ENCODE measurements at regions not wholly inside any gene's neighbourhood (a gene's known extent, or its start where the extent isn't known, plus 50 kb on each side); places are given as distances from the start of the nearest gene placed in this dataset.

DNA sequence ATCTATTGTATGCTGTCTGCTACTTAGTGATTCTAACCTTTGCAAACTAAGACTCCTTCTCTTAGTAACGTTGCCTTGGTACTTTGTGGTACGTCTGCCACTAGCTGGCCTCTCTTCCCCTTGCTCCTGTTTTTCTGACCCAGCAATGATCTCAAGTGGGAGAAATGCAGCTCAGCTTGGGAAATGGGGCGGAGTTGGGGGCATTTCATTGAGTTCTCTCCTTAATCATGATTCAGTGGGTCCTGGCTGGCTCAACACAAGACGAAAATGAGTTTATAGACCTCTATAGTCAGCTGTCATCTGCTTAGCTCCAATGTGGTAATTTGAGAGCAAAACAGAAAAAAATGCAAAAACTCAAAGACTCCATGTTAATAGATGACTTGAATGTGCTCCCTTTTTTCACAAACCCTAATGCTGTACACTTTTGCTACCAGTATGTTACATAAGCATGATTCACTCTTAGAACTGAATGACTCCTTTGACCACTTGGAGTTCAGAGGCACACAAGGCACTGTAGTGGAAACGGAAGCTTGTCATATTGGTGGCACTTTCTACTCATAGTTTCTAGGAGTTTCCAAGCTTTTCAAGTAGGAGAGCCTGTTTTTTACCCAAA lies 55.3 kb upstream of the SOX4 start:
- H3K27me3 ChIP-seq (ENCODE audit: insufficient read depth, low read length, poor library complexity): no peaks in the 10 kb centered on the region
- H3K27ac ChIP-seq (ENCODE audit: low read length): no peak overlapping the region
- TF ChIP-seq CTCF (IDR thresholded peaks at IDR 0.05; ENCODE audit: borderline replicate concordance, extremely low read depth, low read length, poor library complexity, severe bottlenecking) (no peak), EZH2 (IDR thresholded peaks at IDR 0.05; ENCODE audit: borderline replicate concordance, low read depth, low read length, severe bottlenecking) (no peak)
- no peaks in the 10 kb centered on the region for H3K79me2 ChIP-seq (ENCODE audit: insufficient read depth, low read length)
- H3K36me3 ChIP-seq (ENCODE audit: insufficient read depth, low read length): no peaks in the 10 kb centered on the region
- DNase-seq (no peak), ATAC-seq (ENCODE audit: insufficient read depth, low read depth) (no peak)
- H3K9ac ChIP-seq (ENCODE audit: low read depth, low read length): no peak overlapping the region
- H3K4me1 ChIP-seq (ENCODE audit: insufficient read depth, low read length): no peaks in the 10 kb centered on the region
- no peaks in the 10 kb centered on the region for H4K20me1 ChIP-seq (ENCODE audit: insufficient read depth, low read length)
- no peak overlapping the region for H3K4me2 ChIP-seq (ENCODE audit: insufficient read depth, low read length)
- no peaks in the 10 kb centered on the region for H3K9me3 ChIP-seq (ENCODE audit: insufficient read depth, low read length, severe bottlenecking)
- H2AFZ ChIP-seq (ENCODE audit: low read depth, low read length): no peak overlapping the region
- no peak overlapping the region for H3K4me3 ChIP-seq (ENCODE audit: low read depth in 1 of 2, low read length in 2 of 2)

DNA sequence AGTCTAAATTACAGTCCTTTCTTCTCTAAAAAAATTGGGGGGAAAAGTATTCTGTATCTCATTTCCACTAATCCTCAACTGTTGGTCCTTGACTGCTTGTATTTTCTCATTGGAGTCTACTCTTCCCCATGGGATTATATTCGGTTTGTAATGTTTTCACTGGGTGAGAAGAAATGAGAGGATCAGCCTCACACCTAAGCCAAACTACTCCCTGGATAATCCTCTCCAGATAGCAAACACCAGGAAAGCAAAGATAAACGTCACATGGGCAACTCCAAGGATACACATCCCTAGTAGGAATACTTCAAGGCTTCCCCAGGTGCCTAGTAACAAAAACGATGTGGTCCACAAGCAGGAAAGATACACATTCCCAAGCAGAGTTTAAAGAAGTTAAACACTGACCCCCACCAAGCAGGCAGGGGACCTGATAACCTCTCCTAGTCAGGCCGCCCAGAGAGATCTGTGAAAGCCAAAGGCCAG lies 53.9 kb upstream of the SOX4 start:
- no peak overlapping the region for H3K4me3 ChIP-seq (ENCODE audit: low read depth in 1 of 2, low read length in 2 of 2)
- no peaks in the 10 kb centered on the region for H3K9me3 ChIP-seq (ENCODE audit: insufficient read depth, low read length, severe bottlenecking)
- no peaks in the 10 kb centered on the region for H3K79me2 ChIP-seq (ENCODE audit: insufficient read depth, low read length)
- no peaks in the 10 kb centered on the region for H3K36me3 ChIP-seq (ENCODE audit: insufficient read depth, low read length)
- ATAC-seq (ENCODE audit: insufficient read depth, low read depth) (no peak), DNase-seq (no peak)
- H3K27ac ChIP-seq (ENCODE audit: low read length): no peak overlapping the region
- H3K27me3 ChIP-seq (ENCODE audit: insufficient read depth, low read length, poor library complexity): no peaks in the 10 kb centered on the region
- no peaks in the 10 kb centered on the region for H4K20me1 ChIP-seq (ENCODE audit: insufficient read depth, low read length)
- no peak overlapping the region for H2AFZ ChIP-seq (ENCODE audit: low read depth, low read length)
- TF ChIP-seq EZH2 (IDR thresholded peaks at IDR 0.05; ENCODE audit: borderline replicate concordance, low read depth, low read length, severe bottlenecking): no peak
- TF ChIP-seq CTCF (IDR thresholded peaks at IDR 0.05; ENCODE audit: borderline replicate concordance, extremely low read depth, low read length, poor library complexity, severe bottlenecking): no peak
- H3K9ac ChIP-seq (ENCODE audit: low read depth, low read length): no peak overlapping the region
- no peak overlapping the region for H3K4me2 ChIP-seq (ENCODE audit: insufficient read depth, low read length)
- no peaks in the 10 kb centered on the region for H3K4me1 ChIP-seq (ENCODE audit: insufficient read depth, low read length)

Data from DND-41 (cell line).